Caki2 (cell line): ENCODE measurements at regions not wholly inside any gene's neighbourhood (a gene's known extent, or its start where the extent isn't known, plus 50 kb on each side); places are given as distances from the start of the nearest gene placed in this dataset.
"Not testable (repeated sequence)": the region's sequence is repeated elsewhere in the genome, so short reads cannot be mapped to it uniquely, and the experiment has no call there.

Experiments
- DNase-seq: peaks from one replicate; pipeline ENCODE4 v3.0.0-alpha.2; 2015; ENCODE audit warnings: low read depth
- in situ Hi-C: cut with HindIII; loops from 2 replicates; pipeline ENCODE4 v1.10.0; 2016; ENCODE audit warnings: low sequenced_read_pairs, low pct_unique_long_range_greater_than_20kb, mixed read lengths

DNA sequence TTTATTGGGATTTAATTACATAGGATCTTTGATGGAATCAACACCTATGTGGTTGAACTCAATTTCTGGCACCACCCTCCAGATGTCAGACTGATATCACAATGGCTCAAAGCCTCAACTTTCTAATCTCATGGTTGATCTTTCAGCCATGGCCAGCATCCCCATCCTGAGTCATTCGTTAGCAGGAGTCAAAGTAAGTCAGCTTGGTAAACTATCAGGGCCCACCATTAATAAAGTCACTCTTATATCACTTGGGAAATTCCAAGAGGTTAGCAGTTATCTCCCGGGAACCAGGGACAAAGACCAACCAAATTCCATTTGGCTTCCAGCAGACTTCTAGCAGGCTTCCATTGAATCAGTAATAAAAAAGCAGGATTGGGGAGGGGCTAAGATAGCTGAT is 50.7 kb upstream of the TNFSF4 start:
- no peak for DNase-seq
- in situ Hi-C loops = no loop called here

DNA sequence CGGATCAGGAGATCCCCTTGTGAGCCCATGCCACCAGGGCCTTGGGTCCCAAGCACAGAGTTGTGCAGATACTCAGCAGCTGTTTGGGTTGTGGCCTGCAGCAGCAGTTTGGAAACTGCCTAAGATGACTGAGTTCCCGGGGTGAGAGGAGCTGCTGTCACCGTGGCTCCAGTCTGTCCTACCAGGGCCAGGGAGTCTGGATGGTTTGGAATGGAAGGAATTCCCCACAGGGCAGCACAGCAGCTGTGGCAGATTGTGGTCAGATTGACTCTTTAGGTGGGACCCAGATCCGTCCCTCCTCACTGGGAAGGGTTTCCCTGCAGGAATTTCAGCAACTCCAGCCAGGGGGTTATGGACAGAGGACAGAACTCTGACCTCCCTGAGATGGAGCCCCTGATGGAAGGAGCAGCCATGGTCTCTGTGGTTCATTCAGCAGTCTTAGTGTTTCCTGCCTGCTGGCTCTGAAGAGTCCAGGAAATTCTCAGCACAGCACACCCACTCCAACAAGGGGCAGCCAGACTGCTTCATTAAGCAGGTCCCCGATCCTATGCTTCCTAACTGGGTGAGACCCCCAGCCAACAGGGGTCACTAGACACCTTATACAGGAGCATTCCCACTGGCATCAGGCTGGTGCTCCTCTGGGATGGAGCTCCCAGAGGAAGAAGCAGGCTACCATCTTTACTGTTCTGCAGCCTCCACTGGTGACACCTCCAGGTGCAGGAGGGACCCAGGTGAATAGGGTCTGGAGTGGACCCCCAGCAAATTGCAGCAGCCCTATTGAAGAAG is 51.5 kb upstream of the TNFSF4 start:
- no peak for DNase-seq
- in situ Hi-C loops = no loop called here

DNA sequence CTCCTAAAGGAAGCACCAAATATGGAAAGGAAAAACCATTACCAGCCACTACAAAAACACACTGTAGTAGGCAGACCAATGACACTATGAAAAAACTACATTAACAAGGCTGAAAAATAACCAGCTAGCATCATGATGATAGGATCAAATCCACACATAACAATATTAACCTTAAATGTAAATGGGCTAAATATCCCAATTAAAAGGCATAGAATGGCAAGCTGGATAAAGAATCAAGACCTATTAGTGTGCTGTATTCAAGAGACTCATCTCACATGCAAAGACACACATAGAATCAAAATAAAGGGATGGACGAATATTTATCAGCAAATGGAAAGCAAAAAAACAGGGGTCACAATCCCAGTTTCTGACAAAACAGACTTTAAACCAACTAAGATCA is 53.2 kb upstream of the TNFSF4 start:
- in situ Hi-C loops, DNase-seq: not testable (repeated sequence)

DNA sequence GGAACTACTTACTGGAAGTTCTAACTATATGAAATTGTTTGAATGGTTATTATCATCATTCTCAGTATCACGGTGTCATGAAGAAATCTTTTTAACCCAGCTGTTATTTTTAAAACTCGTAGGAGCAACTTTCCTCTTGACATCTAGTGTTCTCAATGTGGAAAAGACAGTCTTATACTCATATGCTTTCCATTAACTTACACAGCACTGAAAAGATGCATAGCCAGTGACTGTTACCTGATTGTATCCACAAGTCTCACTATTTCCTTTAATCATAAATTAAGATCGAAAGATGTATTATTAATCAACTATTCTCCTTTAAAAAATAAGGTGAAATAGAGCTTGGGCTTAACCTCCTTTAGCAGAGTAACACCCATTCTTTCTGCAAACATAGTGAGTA is 59.7 kb upstream of the TNFSF4 start:
- in situ Hi-C loops = no loop called here

DNA sequence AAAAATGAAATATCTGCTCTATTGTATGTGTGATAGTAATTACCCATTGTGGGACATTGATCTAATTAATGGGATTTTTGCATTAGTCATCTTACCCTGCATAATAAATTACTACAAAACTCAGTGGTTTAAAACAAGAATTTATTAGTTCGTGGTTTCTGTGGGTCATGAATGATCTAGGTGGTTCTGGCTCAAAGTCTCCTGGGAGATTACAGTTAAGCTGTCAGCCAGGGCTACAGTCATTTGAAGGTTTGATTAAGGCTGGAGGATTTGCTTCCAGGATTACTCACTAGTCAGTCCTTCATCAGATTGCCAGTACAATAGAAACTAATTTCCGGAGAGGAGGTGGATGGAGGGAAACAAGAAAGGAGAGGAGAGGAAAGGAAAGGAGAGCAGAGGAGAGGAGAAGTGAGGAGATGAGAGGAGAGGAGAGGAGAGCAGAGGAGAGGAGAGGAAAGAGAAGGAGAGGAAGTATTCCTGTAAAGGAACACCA is 60.4 kb upstream of the TNFSF4 start:
- peak; percentile 31 for DNase-seq
- in situ Hi-C loops = no loop called here

More for the DNA sequence above, 59.7 kb upstream of the TNFSF4 start:
- DNase-seq = no peak

DNA sequence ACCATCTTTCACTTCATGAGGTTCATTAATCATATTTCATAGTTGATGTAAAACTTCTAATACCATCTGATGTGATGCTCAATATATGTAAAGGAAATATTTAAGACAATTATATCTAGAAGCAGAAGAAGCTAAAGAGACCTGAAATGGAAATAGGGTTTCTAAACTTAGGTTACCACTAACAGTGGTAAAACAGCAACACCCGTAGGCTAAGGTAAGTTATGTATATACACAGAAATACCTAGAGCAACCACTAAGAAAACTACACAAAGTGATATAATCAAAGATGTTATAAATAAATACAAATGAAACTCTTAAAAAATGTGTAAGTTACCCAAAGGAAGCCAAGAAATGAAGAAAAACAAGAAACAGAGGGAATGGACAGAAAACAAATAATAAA is 61.1 kb upstream of the TNFSF4 start:
- in situ Hi-C loops = no loop called here
- DNase-seq = no peak

DNA sequence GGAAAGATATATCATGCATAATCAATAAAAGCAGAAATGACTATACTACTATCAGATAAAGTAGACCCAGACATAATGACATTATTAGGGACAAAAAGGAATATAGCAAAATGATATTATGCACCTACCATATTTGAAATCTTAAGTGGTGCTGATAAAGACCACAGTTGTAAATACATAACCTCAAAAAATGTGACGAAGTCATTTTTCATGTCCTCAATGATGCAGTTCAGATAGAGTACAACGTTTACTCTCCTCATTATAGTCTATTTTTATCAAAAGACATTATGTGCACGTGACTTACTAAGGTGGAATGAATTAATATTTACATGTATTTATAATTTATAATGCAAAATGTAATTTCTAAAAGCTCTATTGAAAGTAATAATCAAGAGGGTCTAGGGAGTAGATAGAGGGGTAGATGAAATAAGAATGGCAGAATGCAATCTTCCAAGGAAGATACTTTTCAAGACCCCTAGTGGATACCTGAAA is 61.7 kb upstream of the TNFSF4 start:
- in situ Hi-C loops = no loop called here
- DNase-seq = no peak

DNA sequence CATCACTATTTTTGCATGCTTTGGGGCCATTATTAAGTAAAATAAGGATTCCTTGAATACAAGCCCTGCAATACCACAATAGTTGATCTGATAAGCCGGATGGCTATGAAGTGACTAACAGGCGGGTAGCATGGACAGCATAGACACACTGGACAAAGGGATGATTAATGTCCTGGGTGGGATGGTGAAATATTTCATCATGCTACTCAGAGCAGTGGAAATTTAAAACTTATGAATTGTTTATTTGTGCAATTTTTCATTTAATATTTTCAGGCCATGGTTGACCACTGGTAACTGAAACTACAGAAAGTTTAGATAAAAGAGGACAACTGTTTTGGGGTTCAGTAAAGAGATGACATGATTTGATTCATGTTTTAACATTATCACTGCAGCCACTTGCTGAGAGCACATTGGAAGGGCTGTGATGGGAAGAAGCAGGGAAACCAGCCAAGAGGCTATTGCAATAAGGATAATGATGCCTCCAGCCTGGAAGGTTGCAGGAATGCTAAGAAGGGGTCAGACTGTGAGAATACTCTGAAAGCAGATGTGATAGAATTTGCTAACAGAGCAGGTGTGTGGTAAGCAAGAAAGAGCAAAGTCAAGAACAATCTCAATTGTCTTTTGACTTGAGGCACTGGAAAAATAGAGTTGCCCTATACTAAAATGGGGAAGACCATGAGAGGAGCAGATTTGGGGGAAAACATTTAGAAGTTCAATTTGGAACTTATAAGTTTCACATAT is 62.5 kb upstream of the TNFSF4 start:
- in situ Hi-C loops = no loop called here
- DNase-seq = peak; percentile 38

DNA sequence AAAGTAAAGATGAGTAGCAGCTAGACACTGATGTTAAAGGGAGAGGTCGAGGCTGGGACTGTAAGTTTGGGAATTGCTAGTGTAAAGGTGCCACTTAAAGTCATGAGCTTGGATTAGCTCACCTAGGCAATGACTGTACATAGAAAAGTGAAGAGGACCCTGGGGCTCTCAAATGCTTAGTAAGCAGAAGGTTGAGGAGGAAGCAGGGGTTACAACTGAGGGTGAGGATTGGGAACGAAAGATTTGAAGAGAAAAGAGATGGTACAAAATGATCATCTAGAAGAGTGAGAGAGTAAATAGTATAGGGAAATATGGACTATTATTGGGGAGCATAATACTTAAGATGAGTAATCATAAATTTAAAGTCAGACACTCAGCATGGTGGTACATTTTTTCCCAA is 63.1 kb upstream of the TNFSF4 start:
- in situ Hi-C loops = no loop called here
- no peak for DNase-seq

DNA sequence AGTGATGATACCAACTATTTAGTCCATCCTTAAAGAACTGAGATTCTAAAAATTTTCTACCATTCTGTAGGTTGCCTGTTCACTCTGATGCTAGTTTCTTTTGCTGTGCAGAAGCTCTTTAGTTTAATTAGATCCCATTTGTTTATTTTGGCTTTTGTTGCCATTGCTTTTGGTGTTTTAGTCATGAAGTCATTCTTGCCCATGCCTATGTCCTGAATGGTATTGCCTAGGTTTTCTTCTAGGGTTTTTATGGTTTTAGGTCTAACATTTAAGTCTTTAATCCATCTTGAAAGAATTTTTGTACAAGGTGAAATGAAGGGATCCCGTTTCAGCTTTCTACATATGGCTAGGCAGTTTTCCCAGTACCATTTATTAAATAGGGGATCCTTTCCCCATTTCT is 63.9 kb upstream of the TNFSF4 start:
- DNase-seq, in situ Hi-C loops: not testable (repeated sequence)

DNA sequence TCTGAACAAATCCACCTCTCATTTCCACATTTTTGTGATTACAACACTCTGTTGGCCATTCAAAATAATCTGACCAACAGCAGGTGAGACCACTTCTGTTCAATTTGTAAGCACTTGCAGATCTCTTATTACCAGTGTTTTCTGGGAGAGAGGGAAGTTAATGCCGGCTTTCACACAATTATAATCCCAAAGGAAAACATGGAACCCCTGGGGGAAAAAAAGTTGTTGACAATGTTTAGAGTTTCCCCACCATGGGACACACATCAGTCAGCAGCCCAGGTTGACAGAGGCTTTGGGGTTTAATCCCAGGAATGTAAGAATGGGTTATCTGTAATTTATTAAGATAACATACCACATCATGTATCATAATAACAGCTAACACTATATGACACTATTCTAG is 68.4 kb upstream of the TNFSF4 start:
- in situ Hi-C loops = no loop called here
- DNase-seq = no peak

DNA sequence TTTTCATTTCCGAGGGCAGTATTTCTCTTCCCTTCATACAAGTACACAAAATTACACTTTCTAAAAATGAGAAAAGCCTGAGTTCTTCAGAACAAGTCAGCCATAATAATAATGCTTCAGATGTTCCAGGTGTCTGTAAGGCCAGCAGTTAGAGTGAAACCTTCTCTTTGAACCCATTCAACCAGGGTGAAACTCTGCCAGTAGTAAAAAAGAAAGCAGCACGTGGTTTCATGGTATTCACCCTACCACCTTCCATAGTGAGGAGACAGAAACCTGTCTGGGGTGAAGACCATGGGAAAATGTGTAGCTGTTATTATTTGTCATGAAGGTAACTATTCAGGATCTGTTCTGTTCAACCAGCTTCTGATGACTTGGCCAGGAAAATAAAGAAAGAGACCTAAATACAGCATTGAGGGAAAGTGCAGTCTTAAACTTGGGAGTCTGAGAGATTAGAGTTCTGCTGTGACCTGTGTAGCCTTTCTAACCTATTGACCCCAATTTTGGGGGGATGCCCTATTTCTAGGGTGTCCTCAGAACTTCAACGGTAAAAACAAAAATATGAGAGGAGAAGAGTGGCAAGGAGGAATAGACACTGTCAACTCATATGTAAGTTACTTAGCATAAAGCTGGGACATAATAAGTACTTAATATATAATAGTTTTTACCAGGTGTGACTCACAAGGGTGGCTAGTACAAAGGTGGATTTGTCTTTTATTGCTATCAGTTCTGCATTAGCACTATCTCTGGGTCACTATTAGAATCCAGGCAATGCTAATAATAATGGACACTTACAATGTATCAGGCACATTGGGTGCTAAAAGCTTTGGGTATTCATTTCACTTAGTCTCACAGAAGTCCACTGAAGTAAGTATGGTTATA is 70.0 kb upstream of the TNFSF4 start:
- no peak for DNase-seq
- in situ Hi-C loops = no loop called here

DNA sequence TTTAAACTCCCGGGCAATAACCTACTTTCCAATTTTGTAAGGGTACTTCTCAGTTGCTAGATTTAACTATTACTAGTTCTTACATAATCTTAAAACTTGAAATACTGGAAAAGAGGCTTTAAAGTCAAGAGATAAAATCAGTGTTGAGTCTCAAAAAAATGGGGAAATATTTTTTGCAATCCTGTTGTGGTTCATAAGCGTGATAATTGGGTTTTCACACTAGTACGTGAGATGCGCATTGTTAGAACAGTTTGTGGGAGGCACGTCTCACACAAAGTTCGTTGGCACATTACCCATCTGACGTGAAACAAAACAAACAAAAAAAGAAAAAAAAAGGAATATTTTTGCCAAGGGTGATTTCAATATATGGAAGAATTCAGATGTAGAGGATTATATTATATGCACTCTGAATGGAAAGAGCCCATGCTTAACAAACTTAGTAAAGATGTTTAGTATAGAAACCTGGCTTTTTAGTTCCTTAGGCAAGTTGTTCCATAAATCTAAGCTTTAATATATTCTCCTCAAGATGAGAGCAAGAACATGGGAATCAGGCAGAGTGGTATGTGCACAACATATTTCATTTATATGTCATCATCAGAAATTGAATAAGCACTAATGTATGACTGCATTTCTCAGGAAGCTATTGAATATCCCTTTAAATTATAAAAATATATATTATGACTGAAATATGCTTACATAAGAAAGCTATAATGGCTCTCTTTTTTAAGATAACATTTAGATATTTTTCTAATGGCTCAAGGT is 73.9 kb upstream of the TNFSF4 start:
- no peak for DNase-seq
- in situ Hi-C loops = no loop called here

DNA sequence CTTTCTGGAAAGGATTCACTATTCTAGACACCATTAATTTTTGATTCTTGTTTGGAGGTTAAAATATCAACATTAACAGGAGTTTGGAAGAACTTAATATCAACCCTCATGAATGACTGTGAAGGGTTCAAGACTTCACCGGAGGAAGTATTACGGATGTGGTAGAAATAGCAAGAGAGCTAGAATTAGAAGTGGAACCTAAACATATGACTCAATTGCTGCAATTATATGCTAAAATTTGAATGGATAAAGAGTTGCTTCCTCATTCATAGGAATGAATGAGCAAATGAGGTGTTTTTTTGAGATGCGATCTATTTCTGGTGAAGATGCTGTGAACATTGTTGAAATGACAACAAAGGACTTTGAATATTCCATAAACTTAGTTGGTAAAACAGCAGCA is 77.9 kb upstream of the TNFSF4 start:
- no peak for DNase-seq
- in situ Hi-C loops = no loop called here

DNA sequence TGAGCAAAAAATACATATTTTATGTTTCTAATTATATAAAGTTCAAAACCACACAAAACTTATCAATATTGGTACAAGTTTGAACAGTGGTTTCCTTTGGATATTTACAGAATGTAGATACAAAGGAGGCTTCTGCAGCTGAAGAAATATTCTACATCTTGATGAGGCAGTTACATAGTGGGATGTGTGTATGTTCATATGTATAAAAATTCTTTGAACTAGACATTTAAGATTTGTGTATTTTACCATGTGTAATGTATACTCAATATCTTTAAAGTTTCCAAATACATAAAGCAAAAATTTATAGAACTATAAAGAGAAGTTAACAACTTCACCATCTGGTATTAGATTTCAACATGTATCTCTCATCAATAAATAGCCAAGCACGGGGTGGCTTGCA is 80.7 kb upstream of the TNFSF4 start:
- no peak for DNase-seq
- in situ Hi-C loops = no loop called here

DNA sequence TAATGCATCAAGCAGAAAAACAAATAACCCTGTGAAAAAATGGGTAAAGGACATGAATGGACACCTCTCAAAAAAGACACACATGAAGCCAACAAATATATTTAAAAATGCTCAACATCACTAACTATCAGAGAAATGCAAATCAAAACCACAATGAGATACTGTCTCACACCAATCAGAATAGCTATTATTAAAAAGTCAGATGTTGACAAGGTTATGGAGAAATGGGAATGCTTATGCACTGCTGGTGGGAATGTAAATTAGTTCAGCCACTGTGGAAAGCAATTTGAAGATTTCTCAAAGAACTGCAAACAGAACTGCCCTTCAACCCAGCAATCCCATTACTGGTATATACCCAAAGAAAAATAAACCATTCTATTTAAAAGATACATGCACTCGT is 86.6 kb upstream of the TNFSF4 start:
- no peak for DNase-seq
- in situ Hi-C loops = no loop called here

DNA sequence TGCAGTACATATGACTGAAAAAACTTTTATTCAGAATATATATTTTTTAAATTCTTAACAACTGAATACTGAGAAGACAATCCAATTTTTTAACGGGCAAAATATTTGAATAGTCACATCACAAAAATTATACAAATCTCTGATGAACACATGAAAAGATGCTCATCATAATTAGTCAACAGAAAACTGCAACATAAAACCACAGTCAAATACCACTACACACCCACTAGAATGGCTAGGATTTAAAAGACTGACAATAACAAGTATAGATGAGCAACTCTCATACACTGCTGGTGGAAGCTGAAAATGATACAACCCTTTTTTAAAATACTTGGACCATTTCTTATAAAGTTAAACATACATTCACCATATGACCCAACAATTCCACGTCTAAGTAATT is 87.7 kb upstream of the TNFSF4 start:
- in situ Hi-C loops = no loop called here
- DNase-seq = no peak

DNA sequence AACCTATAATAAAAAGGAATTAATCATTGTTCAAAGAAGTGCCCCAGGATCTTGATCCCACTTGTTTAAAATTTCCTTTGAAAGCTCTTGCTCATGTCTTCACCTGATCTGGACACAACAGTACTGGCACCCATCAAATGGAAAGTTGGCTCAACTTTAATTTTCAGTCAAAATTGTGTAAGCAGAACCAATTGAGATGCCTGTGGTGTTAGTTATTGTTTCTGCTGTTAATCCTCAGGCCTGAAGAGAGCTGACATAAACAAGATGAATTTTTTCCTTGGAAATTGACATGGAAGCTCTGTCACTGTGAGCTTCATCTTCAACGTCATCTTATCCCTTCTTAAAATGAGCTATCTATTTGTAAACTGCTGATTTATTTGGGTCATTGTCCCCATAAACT is 88.3 kb upstream of the TNFSF4 start:
- in situ Hi-C loops = no loop called here
- no peak for DNase-seq
